HG03159 (cell line): ENCODE measurements at regions not wholly inside any gene's neighbourhood (a gene's known extent, or its start where the extent isn't known, plus 50 kb on each side); places are given as distances from the start of the nearest gene placed in this dataset.

Experiments
- ATAC-seq: cut with Tn5 transposase; IDR thresholded peaks from one replicate; pipeline ENCODE4 v1.9.1; 2021; ENCODE audit warnings: mild to moderate bottlenecking, moderate library complexity; ENCODE audit not compliant: unreplicated experiment

DNA sequence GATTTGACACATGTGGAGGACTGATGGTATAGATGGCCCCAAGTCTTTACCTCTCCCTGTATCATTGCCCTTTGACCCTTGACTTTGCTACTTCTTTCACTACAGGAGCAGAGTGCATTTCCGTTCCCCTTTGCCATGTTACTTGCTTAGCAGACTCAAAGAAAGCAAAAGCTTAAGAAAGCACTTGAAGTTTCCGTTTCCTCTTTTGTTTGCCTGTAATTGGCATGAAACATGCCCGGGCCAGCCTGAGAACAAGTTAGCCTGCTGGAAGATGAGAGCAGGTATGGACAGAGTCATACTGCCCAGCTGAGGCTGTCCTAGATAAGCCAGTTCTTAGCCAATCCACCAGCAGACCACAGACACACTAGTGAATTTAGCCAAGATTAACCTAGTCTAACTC, 206.0 kb downstream of the BCOR start:
- no peak for ATAC-seq

DNA sequence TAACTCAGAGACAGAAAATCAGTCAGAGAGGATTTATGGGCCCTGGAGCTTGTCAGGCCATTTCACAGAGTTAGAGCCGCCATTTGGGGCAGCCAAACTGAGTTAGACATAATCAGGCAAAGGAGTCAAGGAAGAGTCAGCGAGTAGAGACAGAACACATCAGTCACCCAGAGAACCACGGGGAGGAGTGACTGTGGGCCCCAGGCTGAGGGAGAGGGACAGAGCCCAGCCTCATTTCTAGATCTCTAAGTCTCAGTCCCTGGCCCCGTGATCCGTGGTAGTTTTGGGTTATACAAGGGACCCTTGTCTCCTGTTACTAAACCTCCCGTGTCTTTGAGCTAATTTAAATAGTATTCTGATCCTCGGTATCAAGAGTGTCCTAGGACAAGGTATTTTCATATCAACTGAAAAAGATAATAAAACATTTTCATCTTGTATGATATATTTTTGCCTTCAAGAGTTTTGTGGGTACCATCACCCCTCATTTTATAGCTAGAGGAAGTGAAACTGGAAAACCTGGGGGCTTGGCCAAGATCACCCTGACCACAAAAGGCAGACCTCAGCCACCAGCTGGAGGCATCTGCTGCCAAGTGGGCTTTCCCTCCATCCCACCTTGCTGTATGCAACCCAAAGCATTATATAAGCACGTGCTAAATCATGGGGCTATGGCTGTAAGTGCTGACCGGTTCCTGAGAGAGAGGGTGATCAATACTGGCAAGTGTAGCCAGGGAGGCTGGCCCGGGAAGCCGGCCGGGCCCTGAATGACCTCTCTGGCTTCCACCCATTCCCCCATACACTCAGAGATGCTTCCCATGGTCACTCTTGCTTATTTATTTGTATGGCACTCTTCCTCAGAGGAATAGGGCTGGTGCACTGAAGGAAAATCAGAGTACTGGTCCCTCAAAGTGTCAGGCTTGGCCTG, 204.1 kb downstream of the BCOR start:
- peak; percentile 42 for ATAC-seq

DNA sequence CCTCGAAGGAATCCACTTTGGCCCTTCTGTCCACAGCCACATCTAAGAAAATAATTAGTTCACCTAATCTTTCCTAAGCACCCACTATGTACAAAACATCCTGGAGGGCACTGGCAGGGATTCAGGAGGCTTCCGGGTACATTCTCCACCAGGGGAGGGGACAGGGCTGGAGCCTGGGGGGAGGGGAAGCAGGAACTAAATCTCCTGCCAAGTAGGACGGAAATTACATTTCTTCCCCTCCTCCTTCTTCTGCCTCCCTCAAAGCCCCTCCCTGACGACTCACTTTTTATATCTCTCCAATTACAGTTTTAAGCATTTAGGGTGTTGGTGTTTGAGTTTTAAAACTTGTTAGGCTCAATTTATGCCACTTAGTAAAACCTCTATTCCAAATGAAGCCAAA, 203.1 kb downstream of the BCOR start:
- no peak for ATAC-seq

DNA sequence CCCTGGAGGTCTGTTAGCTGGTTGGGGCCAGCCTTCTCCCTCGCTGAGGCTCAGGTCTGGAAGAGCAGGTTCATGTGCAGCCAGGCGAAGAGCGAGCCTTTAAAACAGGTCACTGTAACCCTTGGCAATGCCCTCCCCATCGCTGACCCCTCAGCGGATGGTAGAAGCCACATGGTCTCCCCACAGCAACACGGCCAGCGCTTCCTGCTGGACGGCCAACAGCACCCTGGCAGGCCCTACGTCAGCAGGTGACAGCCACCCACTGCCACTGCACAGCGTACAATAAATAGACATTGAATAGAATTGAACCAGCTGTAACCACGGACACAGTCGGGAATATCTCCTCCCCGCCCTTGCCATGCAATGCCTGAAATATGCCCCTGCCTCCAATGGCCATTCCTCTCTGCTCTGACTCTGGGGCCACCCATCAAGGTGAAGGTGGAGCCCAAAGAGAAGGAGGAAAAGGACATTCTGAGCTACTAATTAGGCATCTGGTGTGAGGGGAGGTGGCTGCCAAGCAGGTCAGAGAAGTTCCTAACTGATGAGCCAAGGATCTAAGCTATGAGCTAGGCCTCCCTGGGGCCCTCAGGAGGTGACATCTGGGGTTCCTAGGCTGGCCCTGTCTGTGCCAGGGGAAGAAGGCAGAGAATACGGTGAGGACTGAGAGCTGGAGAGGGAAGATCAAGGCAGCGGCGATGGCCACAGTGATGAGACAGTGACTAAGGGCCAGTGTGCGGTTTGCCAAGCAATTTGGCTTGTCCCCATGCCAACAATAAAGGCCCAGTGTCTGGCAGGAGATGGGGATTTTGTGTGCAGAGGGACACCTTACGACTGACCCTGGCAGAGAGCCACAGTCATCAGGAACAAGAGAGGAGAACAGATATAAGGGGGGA, 202.3 kb downstream of the BCOR start:
- no peak for ATAC-seq

DNA sequence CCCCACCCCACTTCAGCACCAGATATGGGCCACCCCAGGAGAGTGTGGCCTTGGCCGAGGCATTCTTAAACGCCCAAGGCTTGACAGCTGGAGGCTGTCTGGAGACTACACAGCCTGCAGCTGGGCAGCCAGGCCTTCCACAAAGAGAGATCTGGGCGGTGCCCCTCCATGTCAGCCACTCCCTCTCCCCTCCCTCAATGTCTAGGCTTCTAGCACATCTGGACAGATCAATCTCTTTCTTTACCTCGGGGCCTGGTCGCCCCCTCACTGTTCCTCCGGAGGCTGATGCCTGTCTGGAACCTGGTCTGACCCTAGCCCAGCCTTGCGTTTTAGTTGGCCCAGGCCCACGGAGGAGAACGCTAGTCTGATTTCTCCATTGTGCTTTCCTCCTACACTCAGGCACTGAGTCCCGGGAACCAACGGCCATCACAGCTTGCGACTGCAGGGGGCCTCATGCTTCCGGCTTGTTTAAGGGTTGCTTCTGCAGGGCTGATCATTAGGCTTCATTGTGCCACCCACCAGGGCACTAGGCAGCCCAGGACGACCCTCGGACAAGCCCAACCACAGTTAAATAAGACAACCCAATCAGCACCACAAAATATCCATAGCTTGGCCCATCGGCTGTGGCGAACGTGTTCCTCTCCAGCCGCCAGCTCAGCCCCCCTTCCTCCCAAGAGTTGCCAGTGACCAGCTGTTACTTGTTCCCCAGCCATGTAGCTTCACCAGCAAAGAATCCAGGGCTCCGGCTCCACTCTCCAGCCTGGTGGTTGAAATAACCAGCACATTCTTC, 200.6 kb downstream of the BCOR start:
- ATAC-seq, result no peak

DNA sequence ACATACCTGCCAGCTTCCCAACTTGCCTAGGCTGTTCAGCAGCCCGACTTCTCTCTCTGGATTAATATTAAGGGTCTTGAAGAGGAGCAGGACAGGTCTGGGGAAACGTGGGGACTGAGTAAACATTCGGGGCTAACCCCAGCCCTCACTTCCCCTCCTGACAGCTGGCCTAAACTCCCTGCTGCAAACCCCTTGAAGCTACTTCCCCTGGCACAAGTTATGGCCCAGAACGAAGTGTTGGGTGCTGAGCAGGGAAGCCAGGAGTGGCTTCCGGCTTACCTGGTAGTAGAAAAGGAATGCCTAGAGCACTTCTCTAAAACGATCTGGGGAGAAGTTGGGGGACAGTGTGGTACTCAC, 200.0 kb downstream of the BCOR start:
- no peak for ATAC-seq

DNA sequence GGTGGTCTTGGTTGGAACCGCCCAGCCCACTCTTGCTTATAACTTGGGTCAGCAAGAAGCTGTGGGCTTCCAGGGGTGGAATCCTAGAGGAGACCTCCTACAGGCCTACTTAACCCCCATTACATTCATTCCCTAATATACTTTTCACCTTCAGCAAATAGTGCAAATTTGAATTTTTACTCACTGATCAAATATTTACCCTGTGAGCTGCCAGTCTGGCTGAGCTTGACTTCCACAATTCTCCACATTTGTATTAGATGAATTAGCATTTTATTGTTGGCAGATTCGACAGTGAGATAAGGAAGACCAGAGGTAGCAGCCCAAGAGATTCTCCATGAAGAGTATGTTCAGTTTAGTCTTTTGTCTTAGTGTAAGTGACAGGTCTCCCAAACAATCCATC, 199.6 kb downstream of the BCOR start:
- no peak for ATAC-seq

DNA sequence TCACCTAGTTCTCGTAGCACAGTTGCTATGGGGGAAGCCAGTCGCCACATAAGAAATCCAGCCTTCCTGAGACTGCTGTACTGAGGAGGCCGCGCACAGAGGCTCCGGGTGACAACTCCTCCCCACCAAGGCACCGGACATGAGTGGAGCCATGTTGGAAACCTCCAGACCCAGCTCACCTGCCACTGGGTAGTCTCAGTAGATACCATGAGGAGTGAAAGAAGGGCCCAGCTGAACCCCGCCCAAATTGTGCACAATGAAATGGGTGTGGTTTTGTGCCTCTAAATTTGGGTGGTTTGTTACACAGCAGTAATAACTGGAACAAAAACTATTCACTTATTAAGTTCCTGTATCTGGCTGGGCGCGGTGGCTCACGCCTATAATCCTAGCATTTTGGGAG, 198.7 kb downstream of the BCOR start:
- ATAC-seq, result no peak

DNA sequence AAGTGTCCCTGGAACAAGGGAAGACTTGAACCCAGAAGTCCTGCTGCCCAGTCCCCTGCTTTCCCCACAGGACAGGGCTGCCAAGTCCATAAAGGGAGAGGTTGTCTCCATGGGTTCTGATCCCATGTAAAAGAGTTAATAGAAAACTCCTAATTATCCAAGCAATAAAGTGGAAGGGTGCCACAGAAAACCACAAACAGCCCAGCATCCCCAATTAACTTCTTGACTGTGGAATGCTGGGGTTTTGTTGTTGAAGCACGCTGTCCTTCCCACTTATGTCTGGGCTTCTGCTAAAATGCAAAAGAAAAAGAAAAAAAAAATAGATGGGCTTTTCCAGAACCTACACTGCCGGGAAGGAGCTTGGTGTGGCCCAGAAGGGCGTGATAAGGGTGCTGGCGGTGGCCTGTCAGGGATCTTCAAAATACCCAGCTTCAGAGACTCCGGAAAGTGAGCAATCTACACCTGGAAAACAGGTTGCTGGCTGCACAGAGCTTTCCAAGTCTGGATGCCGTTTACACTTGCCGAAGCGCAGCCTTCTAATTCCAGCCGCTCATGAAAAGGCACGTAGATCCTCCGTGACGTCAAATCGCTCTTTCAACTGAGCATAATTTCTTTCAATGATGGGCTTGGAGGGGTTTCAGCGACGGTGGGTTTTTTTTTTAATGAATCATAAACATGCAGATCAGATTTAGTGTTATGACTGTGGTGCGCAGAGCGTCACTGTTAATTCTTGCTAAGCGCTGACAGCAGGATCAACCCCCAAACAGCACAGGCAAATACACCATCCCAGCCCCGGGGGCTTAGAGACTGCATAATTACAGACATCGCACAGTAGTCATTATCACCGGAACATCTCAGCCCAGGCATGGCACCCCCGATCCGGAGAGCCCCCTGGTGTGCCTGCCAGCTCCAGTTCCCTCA, 197.6 kb downstream of the BCOR start:
- ATAC-seq, result no peak

DNA sequence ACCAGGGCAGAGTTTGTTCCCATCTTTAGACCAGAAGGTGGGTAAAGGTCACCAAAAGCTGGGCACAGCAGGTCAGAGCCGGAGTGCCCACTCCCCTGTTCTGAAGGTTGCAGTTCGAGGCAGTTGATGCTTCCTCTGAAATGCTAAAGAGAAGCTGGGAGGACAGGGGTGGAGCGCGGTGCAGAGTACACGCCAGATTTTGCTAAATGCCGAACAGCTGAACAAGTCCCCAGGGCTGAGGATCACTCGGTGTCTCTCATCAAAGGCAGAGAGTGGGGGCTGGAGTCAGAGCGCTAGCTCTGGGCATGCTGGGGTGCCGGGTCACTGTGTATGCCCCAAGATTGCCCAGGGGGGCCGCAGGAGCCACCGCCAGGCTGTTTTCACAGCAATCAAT, 197.0 kb downstream of the BCOR start:
- ATAC-seq, result no peak

DNA sequence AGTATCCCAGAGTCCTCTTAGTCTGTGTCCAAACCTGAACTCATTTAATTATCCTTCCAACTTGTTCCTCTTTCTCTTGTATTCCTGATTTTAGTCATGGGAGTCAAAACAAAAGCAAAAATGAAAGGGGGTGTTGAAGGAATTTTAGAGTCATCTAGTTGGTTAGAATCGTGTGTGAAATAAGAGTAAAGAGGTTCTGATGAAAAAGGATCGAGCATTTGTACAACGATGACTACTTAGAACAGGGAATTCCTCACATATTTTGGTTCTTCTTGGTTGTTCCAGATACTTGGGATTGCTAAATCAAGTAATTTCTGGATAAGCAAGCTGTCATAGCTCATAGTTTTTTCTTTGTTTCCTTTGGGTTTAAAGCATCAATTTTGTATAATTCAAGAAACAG, 194.4 kb downstream of the BCOR start:
- ATAC-seq, result no peak

DNA sequence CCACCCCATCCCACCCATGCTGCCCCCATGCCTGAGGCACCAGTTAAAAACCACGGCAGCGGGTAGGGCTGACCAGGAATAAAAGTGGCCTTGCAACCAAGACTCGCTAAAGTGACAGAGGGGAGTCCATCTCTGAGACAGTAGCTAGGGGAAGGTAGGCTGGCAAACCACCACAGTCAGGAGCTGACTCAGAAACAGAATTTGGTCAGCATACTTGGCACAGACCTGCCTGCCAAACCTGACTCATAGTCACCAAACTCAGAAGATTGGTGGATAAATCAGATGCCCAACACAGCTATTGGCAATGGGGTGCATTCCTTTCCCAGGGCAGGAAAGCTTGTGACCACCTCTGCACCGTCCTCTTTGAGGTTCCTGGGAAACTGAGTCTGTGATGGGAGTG, 193.8 kb downstream of the BCOR start:
- ATAC-seq, result no peak

DNA sequence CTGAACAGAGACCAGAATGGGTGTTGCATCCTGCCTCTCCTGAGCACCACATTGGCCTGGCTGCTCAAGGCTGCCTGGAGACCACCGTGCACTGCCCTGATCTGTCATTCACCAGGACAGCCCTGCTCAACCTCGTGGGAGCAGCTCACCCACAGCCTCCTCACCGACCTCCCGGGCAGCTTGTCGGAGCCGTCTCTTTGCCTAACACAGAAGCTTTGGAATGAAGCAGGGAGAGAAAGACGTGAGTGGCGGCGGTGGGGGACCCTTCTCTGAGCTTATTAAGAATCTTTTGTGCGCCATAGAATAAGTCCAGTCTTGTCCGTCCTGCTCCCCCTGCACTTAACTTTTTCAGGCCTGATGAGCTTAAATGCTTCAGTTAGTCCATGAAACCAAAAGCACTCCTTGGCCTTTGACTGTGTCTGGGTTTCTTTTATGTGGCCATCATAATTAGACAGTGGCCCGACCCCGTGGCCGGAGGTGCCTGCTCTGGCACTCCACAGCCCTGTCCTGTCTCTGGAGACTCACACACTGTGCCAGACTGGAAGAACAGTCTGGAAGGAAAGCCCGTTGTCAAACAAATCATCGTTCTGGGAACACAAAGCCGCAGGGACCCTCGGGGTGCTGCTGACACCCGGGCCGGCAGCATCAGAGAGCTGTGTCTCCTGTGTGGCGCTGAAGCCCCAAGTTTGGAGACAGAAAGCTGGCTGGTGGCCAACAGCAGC, 192.8 kb downstream of the BCOR start:
- ATAC-seq, result no peak

DNA sequence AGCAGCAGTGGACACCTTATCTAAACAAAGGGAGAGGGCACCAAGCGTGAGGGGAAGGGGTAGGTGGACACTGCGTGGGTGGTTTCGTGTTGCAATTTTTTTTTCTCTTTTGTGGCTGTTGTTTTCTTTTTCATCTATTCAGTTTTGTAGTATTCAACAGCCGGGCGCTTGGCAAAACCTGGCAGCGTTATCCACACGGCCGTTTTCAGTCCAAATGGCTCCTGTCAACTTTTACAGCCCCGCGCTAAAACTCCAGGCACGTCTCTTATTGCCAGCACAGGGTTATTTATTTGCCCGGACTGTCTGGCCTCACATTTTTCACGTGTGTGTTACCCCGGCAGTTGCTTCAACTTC, 192.2 kb downstream of the BCOR start:
- no peak for ATAC-seq

DNA sequence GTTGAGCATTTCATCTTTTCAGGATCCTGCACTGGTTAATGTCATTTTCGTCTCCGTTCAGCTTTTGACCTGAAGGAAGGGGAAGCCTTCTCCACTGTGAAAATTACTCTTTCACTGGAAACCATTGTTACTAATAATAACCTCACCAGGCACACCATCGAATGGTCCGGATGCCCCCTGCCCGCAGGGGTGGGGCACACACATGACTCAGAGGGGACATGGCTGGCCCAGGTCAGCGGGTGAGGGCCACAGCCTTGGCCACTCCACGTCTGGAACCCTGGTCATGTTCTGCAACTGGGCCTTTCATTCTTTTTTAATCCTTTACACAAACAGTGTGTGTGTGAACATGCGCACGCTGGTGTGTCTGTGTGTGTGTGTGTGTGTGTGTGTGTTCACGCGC, 191.8 kb downstream of the BCOR start:
- no peak for ATAC-seq

DNA sequence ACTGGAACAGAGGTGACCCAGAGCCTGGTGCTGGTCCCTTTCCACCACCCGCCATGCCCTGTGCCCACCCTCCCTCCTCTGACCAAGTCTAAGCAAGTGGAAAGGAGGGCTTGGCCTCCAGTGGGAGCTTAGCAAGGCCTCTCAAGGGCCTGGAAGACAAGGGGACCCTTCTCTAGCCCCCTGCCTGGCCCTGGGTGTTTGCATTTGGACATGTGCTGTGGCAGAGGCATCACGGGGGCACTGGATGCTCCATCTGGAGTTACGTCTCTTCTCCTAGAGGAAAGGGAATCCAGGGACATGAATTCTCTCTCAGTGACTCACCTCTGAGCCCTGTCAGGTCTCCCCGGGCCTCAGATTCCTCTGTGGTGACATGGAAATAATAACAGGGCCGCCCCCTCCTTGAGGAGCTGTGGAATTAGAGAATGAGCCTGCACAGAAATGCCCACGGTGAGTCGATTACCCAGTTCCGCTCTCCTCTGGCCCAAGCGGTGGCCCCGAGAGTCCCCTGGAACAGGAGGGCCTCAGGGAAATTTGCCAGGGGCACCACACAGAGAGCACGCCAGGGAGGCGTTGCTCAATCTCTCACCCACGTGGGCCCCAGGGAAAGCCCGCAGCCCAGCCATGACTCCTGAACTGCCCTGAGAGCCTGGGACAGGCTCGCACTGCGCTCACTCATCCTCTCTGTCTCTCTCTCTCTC, 189.6 kb downstream of the BCOR start:
- ATAC-seq, result no peak

DNA sequence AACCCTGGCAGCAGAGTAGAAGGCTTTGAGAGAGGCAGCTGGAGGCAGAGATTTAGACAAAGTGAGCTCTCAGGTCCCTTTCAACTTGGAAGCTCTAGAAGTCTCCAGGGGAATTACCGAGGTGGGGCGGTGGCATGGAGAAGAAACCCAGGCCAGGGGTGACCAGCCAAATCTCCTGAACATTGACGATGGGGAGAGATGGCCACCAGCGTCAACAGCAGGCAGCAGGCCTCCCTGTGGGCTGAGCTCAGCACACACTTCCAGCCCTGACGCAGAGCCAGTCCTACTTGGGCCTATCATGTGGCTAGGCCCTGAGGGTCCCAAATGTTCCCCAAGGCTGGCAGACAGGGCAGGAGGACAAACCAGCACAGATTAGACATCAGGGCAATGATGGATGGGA, 187.8 kb downstream of the BCOR start:
- no peak for ATAC-seq

DNA sequence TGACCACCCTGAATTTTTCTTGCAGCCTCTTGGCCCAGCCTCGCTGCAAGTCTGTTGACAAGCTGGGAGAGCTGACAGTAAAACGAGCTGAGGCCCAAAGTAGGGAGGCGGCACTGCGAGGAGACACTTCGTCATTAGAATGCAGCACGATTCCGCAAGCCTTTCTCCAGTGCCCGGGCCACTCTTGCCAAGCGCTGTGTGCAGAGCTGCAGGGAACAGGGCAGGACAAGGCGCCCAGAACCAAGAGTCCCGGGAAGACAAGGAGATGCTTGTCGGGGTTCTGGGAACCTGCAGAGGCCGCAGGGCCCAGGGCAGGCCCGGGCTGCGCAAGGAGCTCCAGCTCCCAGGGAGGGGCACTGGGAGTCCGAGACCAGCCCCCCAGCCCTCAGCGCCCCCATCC, 187.1 kb downstream of the BCOR start:
- no peak for ATAC-seq

DNA sequence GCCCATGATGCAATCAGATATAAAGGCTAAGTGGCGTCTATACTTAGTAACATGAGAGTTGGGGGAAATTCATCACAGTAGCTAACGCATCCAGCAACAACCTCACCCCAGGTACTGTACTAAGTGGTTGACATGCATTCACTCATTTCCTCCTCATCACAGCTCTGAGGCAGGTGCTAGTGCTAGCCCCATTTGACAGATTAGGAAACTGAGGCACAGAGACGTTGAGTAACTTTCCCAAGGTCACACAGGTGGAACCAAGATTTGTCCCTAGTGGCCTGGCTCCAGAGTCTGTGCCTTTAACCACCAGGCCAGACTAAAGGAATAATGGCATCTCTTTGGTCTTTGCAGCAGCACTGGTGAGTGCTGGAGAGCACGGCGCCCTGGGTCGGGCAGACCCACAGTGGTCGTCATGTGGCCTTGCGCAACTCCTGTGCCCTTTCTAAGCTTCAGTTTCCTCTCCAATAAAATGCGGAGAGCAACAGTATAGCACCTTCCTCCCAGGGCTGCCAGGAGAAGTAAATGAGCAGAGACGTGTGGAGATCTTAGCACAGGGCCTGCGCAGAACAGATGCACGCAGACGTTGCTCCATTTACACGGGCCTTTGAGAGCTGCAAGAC, 186.4 kb downstream of the BCOR start:
- ATAC-seq, result no peak
